ENCODE measurements at regions not wholly inside any gene's neighbourhood (a gene's known extent, or its start where the extent isn't known, plus 50 kb on each side); places are given as distances from the start of the nearest gene placed in this dataset.

DNA sequence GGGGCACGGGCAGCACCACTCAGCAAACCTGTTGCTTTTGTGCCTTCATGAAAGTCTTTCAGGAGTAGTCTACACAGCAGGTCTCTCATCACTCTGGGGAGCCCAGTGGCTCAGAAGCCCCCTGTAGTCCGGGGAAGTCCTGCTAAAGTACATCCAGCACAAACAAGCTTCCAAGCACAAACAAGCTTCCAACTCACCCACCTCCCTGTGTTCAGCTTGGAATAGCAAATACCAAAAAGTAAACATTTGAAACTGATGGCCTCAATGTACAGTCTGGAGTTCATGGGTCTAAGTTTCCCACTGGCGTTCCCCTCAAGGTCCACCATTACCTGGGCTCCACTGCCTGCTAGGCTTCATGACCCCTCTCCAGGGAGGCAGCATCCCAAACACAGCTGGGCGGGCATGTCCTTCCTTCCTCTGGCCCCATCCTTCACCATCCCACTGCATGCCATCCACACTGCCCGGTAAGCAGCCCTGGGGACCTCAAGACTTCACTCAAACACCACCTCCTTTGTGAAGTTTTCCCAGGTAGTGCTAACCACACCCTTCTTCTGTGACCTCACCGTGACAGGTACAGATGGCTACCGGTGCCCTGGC, 62.8 kb upstream of the SIAH1 start:
- TF ChIP-seq ZBTB7A (IDR thresholded peaks at IDR 0.05; ENCODE audit: low read depth): no peak
- TF ChIP-seq TCF12 (IDR thresholded peaks at IDR 0.05; ENCODE audit: low read depth): no peak
- TF ChIP-seq, protein P1, sequence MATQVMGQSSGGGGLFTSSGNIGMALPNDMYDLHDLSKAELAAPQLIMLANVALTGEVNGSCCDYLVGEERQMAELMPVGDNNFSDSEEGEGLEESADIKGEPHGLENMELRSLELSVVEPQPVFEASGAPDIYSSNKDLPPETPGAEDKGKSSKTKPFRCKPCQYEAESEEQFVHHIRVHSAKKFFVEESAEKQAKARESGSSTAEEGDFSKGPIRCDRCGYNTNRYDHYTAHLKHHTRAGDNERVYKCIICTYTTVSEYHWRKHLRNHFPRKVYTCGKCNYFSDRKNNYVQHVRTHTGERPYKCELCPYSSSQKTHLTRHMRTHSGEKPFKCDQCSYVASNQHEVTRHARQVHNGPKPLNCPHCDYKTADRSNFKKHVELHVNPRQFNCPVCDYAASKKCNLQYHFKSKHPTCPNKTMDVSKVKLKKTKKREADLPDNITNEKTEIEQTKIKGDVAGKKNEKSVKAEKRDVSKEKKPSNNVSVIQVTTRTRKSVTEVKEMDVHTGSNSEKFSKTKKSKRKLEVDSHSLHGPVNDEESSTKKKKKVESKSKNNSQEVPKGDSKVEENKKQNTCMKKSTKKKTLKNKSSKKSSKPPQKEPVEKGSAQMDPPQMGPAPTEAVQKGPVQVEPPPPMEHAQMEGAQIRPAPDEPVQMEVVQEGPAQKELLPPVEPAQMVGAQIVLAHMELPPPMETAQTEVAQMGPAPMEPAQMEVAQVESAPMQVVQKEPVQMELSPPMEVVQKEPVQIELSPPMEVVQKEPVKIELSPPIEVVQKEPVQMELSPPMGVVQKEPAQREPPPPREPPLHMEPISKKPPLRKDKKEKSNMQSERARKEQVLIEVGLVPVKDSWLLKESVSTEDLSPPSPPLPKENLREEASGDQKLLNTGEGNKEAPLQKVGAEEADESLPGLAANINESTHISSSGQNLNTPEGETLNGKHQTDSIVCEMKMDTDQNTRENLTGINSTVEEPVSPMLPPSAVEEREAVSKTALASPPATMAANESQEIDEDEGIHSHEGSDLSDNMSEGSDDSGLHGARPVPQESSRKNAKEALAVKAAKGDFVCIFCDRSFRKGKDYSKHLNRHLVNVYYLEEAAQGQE (IDR thresholded peaks at IDR 0.05; ENCODE audit: low read depth): no peak
- no peak for TF ChIP-seq RAD21 (IDR thresholded peaks at IDR 0.05; ENCODE audit: low read depth)
- no peak for TF ChIP-seq FOXM1 (IDR thresholded peaks at IDR 0.05; ENCODE audit: borderline replicate concordance, low read depth)
- TF ChIP-seq, protein P2, sequence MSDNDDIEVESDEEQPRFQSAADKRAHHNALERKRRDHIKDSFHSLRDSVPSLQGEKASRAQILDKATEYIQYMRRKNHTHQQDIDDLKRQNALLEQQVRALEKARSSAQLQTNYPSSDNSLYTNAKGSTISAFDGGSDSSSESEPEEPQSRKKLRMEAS (IDR thresholded peaks at IDR 0.05): no peak
- TF ChIP-seq, protein P3, sequence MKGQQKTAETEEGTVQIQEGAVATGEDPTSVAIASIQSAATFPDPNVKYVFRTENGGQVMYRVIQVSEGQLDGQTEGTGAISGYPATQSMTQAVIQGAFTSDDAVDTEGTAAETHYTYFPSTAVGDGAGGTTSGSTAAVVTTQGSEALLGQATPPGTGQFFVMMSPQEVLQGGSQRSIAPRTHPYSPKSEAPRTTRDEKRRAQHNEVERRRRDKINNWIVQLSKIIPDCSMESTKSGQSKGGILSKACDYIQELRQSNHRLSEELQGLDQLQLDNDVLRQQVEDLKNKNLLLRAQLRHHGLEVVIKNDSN (IDR thresholded peaks at IDR 0.05): no peak
- TF ChIP-seq CREB1 (IDR thresholded peaks at IDR 0.05; ENCODE audit: low read depth): no peak
- TF ChIP-seq YY1 (IDR thresholded peaks at IDR 0.05; ENCODE audit: low read depth): no peak
- no peak for TF ChIP-seq TEAD4 (IDR thresholded peaks at IDR 0.05)
- TF ChIP-seq TAF1 (IDR thresholded peaks at IDR 0.05; ENCODE audit: low read depth): no peak
- TF ChIP-seq NFIC (IDR thresholded peaks at IDR 0.05): no peak

Data from Ishikawa (cell line).